H1 (cell line): ENCODE measurements at regions not wholly inside any gene's neighbourhood (a gene's known extent, or its start where the extent isn't known, plus 50 kb on each side); places are given as distances from the start of the nearest gene placed in this dataset.

Experiments used
- CHD1 ChIP-seq: IDR thresholded peaks from 2 replicates; pipeline ENCODE4 v1.6.1; 2012; ENCODE audit warnings: low read depth, low read length, improper control_type of control experiment
- TF ChIP-seq, protein P1 (sequence below): fragments of 300-600 bp; sonication (generic); IDR thresholded peaks from 2 replicates; pipeline ENCODE4 v1.7.1; 2012; ENCODE audit warnings: low read length, moderate library complexity, mild to moderate bottlenecking, inconsistent platforms; ENCODE audit not compliant: insufficient replicate concordance

DNA sequence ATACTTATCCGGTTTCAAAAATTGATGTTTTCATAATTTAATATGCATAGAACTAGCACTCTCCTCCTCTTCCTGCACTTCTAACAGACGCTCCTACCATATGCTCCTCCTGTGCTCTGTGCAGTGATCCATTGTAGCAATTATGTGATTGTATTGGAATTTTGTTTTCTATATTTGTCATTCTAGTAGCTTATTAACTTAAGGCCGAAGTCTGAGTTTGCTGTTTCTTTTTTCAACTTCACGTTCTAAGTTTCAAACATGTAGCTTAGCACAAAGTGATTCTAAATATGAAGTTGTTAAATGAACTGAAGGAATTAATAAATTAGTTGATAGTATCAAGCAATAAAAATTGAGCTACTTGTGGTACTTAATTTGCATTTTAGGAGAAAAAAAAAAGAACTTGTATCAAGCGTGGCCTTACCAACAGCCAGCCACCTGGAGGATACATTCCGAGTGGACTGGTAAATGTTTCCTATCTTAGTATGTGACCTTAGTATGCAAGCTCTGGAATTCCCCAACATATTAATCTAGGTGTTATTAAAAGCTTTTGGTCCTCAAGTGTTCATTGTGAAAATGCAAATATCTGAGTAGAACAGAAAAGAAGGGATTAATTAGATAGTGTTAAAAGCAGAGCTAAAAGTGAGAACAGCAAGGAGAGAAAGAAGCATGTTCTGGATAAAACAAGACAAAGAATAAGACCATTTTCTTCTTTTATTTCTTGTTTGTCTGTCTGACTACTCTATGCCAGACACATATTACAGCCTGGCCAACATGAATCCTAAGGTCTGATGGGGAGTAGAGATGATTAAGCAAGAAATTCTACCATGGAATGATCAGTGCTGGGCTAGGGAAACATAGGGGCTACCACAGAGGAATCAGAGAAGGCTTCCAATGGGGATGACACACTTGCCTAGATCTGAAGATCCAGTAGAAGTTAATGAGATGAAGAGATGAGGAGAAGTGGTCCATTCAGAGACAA lies 290.4 kb upstream of the MON1B start (continued):
- TF ChIP-seq, protein P1, sequence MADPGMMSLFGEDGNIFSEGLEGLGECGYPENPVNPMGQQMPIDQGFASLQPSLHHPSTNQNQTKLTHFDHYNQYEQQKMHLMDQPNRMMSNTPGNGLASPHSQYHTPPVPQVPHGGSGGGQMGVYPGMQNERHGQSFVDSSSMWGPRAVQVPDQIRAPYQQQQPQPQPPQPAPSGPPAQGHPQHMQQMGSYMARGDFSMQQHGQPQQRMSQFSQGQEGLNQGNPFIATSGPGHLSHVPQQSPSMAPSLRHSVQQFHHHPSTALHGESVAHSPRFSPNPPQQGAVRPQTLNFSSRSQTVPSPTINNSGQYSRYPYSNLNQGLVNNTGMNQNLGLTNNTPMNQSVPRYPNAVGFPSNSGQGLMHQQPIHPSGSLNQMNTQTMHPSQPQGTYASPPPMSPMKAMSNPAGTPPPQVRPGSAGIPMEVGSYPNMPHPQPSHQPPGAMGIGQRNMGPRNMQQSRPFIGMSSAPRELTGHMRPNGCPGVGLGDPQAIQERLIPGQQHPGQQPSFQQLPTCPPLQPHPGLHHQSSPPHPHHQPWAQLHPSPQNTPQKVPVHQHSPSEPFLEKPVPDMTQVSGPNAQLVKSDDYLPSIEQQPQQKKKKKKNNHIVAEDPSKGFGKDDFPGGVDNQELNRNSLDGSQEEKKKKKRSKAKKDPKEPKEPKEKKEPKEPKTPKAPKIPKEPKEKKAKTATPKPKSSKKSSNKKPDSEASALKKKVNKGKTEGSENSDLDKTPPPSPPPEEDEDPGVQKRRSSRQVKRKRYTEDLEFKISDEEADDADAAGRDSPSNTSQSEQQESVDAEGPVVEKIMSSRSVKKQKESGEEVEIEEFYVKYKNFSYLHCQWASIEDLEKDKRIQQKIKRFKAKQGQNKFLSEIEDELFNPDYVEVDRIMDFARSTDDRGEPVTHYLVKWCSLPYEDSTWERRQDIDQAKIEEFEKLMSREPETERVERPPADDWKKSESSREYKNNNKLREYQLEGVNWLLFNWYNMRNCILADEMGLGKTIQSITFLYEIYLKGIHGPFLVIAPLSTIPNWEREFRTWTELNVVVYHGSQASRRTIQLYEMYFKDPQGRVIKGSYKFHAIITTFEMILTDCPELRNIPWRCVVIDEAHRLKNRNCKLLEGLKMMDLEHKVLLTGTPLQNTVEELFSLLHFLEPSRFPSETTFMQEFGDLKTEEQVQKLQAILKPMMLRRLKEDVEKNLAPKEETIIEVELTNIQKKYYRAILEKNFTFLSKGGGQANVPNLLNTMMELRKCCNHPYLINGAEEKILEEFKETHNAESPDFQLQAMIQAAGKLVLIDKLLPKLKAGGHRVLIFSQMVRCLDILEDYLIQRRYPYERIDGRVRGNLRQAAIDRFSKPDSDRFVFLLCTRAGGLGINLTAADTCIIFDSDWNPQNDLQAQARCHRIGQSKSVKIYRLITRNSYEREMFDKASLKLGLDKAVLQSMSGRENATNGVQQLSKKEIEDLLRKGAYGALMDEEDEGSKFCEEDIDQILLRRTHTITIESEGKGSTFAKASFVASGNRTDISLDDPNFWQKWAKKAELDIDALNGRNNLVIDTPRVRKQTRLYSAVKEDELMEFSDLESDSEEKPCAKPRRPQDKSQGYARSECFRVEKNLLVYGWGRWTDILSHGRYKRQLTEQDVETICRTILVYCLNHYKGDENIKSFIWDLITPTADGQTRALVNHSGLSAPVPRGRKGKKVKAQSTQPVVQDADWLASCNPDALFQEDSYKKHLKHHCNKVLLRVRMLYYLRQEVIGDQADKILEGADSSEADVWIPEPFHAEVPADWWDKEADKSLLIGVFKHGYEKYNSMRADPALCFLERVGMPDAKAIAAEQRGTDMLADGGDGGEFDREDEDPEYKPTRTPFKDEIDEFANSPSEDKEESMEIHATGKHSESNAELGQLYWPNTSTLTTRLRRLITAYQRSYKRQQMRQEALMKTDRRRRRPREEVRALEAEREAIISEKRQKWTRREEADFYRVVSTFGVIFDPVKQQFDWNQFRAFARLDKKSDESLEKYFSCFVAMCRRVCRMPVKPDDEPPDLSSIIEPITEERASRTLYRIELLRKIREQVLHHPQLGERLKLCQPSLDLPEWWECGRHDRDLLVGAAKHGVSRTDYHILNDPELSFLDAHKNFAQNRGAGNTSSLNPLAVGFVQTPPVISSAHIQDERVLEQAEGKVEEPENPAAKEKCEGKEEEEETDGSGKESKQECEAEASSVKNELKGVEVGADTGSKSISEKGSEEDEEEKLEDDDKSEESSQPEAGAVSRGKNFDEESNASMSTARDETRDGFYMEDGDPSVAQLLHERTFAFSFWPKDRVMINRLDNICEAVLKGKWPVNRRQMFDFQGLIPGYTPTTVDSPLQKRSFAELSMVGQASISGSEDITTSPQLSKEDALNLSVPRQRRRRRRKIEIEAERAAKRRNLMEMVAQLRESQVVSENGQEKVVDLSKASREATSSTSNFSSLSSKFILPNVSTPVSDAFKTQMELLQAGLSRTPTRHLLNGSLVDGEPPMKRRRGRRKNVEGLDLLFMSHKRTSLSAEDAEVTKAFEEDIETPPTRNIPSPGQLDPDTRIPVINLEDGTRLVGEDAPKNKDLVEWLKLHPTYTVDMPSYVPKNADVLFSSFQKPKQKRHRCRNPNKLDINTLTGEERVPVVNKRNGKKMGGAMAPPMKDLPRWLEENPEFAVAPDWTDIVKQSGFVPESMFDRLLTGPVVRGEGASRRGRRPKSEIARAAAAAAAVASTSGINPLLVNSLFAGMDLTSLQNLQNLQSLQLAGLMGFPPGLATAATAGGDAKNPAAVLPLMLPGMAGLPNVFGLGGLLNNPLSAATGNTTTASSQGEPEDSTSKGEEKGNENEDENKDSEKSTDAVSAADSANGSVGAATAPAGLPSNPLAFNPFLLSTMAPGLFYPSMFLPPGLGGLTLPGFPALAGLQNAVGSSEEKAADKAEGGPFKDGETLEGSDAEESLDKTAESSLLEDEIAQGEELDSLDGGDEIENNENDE, result no peak
- no peak for TF ChIP-seq CHD1
